Stimulated activated CD8-positive, alpha-beta memory T cell treated with anti-CD3 and anti-CD28 coated beads, Interleukin-4, amount 100 ng/mL, for 24 hours (primary cell): ENCODE measurements at regions not wholly inside any gene's neighbourhood (a gene's known extent, or its start where the extent isn't known, plus 50 kb on each side); places are given as distances from the start of the nearest gene placed in this dataset.
"Not testable (repeated sequence)": the region's sequence is repeated elsewhere in the genome, so short reads cannot be mapped to it uniquely, and the experiment has no call there.

Source experiments
- DNase-seq: peaks from one replicate; pipeline ENCODE4 v3.0.0-alpha.2; 2020; ENCODE audit warnings: low read depth

- DNase-seq, result no peak
Observed at GRCh38 chr16:16938009-16938408, 532.8 kb downstream of the XYLT1 start.

GRCh38 chr16:16938980-16939379 is 531.8 kb downstream of the XYLT1 start:
- no peak for DNase-seq

- DNase-seq, result no peak
Observed at GRCh38 chr16:16940351-16940750, 530.4 kb downstream of the XYLT1 start.

- not testable (repeated sequence) for DNase-seq
Observed at GRCh38 chr16:16942849-16943248, 527.9 kb downstream of the XYLT1 start.

GRCh38 chr16:16945207-16945606 is 525.6 kb downstream of the XYLT1 start:
- no peak for DNase-seq

- DNase-seq, result no peak
Observed at GRCh38 chr16:16956376-16956775, 514.4 kb downstream of the XYLT1 start.

GRCh38 chr16:16960785-16961184 is 510.0 kb downstream of the XYLT1 start:
- no peak for DNase-seq

GRCh38 chr16:16966439-16966838 is 504.3 kb downstream of the XYLT1 start:
- DNase-seq, result no peak

GRCh38 chr16:16971042-16971441 is 499.7 kb downstream of the XYLT1 start:
- no peak for DNase-seq

GRCh38 chr16:16972831-16973230 is 497.9 kb downstream of the XYLT1 start:
- DNase-seq, result no peak

- no peak for DNase-seq
Observed at GRCh38 chr16:16973707-16974591, 496.8 kb downstream of the XYLT1 start.

GRCh38 chr16:16982614-16983013 is 488.1 kb downstream of the XYLT1 start:
- no peak for DNase-seq

GRCh38 chr16:16983582-16983981 is 487.2 kb downstream of the XYLT1 start:
- DNase-seq, result no peak

GRCh38 chr16:16984091-16984490 is 486.7 kb downstream of the XYLT1 start:
- DNase-seq, result not testable (repeated sequence)

GRCh38 chr16:16985707-16986106 is 485.1 kb downstream of the XYLT1 start:
- DNase-seq, result no peak

GRCh38 chr16:16988963-16989362 is 481.8 kb downstream of the XYLT1 start:
- no peak for DNase-seq

- no peak for DNase-seq
Observed at GRCh38 chr16:16989368-16989767, 481.4 kb downstream of the XYLT1 start.

GRCh38 chr16:16991711-16992110 is 479.0 kb downstream of the XYLT1 start:
- no peak for DNase-seq

- no peak for DNase-seq
Observed at GRCh38 chr16:16992975-16993765, 477.6 kb downstream of the XYLT1 start.

- DNase-seq, result no peak
Observed at GRCh38 chr16:16994831-16995230, 475.9 kb downstream of the XYLT1 start.

- DNase-seq, result no peak
Observed at GRCh38 chr16:16996827-16997226, 473.9 kb downstream of the XYLT1 start.

- no peak for DNase-seq
Observed at GRCh38 chr16:16997349-16997748, 473.4 kb downstream of the XYLT1 start.

GRCh38 chr16:17001471-17001870 is 469.3 kb downstream of the XYLT1 start:
- no peak for DNase-seq
